ENCODE measurements at regions not wholly inside any gene's neighbourhood (a gene's known extent, or its start where the extent isn't known, plus 50 kb on each side); places are given as distances from the start of the nearest gene placed in this dataset.

GRCh38 chr4:11839889-11840288 is 411.2 kb upstream of the HS3ST1 start:
- BruUV-seq (replicated peaks) = no TSS peak
- in situ Hi-C loops (cut with MboI) (no loop called here), intact Hi-C loops (cut with micrococcal nuclease) (no loop called here)
- H3K9me1 ChIP-seq (ENCODE audit: control insufficient read depth, insufficient read depth, low read length) = no peaks in the 10 kb centered on the region
- ChIA-PET POLR2A (no interaction called here), CTCF (ENCODE audit: low intra/inter-chr PET ratio) (no interaction called here)
- no peaks in the 10 kb centered on the region for H3K9me3 ChIP-seq (replicated peaks; ENCODE audit: control insufficient read depth, insufficient read depth, low read depth, low read length)
- FAIRE-seq (no peak), DNase-seq (ENCODE audit: extremely low read depth in 1 of 4, low spot score in 3 of 4) (no peak), ATAC-seq (no peak)
- no peak overlapping the region for H3K9ac ChIP-seq (ENCODE audit: insufficient read depth in 1 of 2, low read depth in 2 of 2, low read length in 2 of 2)
- H3K79me2 ChIP-seq (ENCODE audit: control insufficient read depth, insufficient read depth, low read length) = no peaks in the 10 kb centered on the region
- H3K36me3 ChIP-seq (ENCODE audit: control insufficient read depth, insufficient read depth, low read length) = no peaks in the 10 kb centered on the region
- no peak overlapping the region for H3K4me2 ChIP-seq (ENCODE audit: insufficient read depth, low read length)
- H3K27ac ChIP-seq (ENCODE audit: extremely low read depth, low read depth, low read length) = no peak overlapping the region
- H3K27me3 ChIP-seq (ENCODE audit: control insufficient read depth in 2 of 2, insufficient read depth in 2 of 2, low read length in 2 of 2) = no peaks in the 10 kb centered on the region
- TF ChIP-seq ZNF431 (CRISPR knock-in tag; IDR thresholded peaks at IDR 0.05) = no peak
- TF ChIP-seq ZNF232 (CRISPR knock-in tag; IDR thresholded peaks at IDR 0.05) = no peak
- no peak overlapping the region for H2AFZ ChIP-seq (ENCODE audit: low read depth, low read length)
- no peaks in the 10 kb centered on the region for H3K4me1 ChIP-seq (replicated peaks in 1 of 2; ENCODE audit: control insufficient read depth in 2 of 2, insufficient read depth in 2 of 2, low read length in 2 of 2)
- H4K20me1 ChIP-seq (replicated peaks; ENCODE audit: control insufficient read depth, insufficient read depth, low read length) = no peaks in the 10 kb centered on the region
- no peak overlapping the region for H3K4me3 ChIP-seq

GRCh38 chr4:11831739-11832138 is 403.0 kb upstream of the HS3ST1 start:
- Histone ChIP-seq H2AFZ (ENCODE audit: low read depth, low read length) (no peak overlapping the region), H3K27me3 (ENCODE audit: control insufficient read depth in 2 of 2, insufficient read depth in 2 of 2, low read length in 2 of 2) (no peaks in the 10 kb centered on the region), H4K20me1 (replicated peaks; ENCODE audit: control insufficient read depth, insufficient read depth, low read length) (no peaks in the 10 kb centered on the region), H3K79me2 (ENCODE audit: control insufficient read depth, insufficient read depth, low read length) (no peaks in the 10 kb centered on the region), H3K36me3 (ENCODE audit: control insufficient read depth, insufficient read depth, low read length) (no peaks in the 10 kb centered on the region), H3K4me2 (ENCODE audit: insufficient read depth, low read length) (no peak overlapping the region), H3K27ac (ENCODE audit: extremely low read depth, low read depth, low read length) (no peak overlapping the region), H3K4me3 (no peak overlapping the region), H3K9ac (ENCODE audit: insufficient read depth in 1 of 2, low read depth in 2 of 2, low read length in 2 of 2) (no peak overlapping the region), H3K9me3 (replicated peaks; ENCODE audit: control insufficient read depth, insufficient read depth, low read depth, low read length) (no peaks in the 10 kb centered on the region), H3K4me1 (replicated peaks in 1 of 2; ENCODE audit: control insufficient read depth in 2 of 2, insufficient read depth in 2 of 2, low read length in 2 of 2) (no peaks in the 10 kb centered on the region), H3K9me1 (ENCODE audit: control insufficient read depth, insufficient read depth, low read length) (no peaks in the 10 kb centered on the region)
- no peak for ATAC-seq
- in situ Hi-C loops (cut with MboI) = no loop called here
- CTCF ChIA-PET (ENCODE audit: low intra/inter-chr PET ratio) = no interaction called here
- intact Hi-C loops (cut with micrococcal nuclease) = no loop called here
- no peak for FAIRE-seq
- WGBS (ENCODE audit: insufficient coverage, low coverage, missing lambda C conversion rate) = 2% methylated on average over 5 of the region's 5 CpGs
- TF ChIP-seq HEY1 (CRISPR knock-in tag; IDR thresholded peaks at IDR 0.05; ENCODE audit: borderline replicate concordance) (no peak), ZNF316 (IDR thresholded peaks at IDR 0.05) (no peak), E2F3 (CRISPR knock-in tag; IDR thresholded peaks at IDR 0.05) (no peak), NKRF (IDR thresholded peaks at IDR 0.05; ENCODE audit: borderline replicate concordance) (no peak), SREBF1 (IDR thresholded peaks at IDR 0.05; ENCODE audit: borderline replicate concordance, low read depth, low read length) (no peak), FOXK1 (CRISPR knock-in tag; IDR thresholded peaks at IDR 0.05; ENCODE audit: borderline replicate concordance) (no peak), ZNF263 (CRISPR knock-in tag; IDR thresholded peaks at IDR 0.05; ENCODE audit: borderline replicate concordance) (no peak), HDGF (IDR thresholded peaks at IDR 0.05) (no peak), ILF3 (IDR thresholded peaks at IDR 0.05; ENCODE audit: borderline replicate concordance) (no peak), GATA2 (CRISPR knock-in tag; IDR thresholded peaks at IDR 0.05) (no peak), CBX8 (IDR thresholded peaks at IDR 0.05; ENCODE audit: borderline replicate concordance, extremely low read depth, low read depth, low read length, poor library complexity, severe bottlenecking) (no peak), CHD1 (IDR thresholded peaks at IDR 0.05; ENCODE audit: low read length) (no peak)
- no peak for DNase-seq (ENCODE audit: extremely low read depth in 1 of 4, low spot score in 3 of 4)
- no TSS peak for BruUV-seq (replicated peaks)
- POLR2A ChIA-PET = no interaction called here

Measured in K562 (cell line).